MM.1S (cell line): ENCODE measurements at regions not wholly inside any gene's neighbourhood (a gene's known extent, or its start where the extent isn't known, plus 50 kb on each side); places are given as distances from the start of the nearest gene placed in this dataset.

ENCODE experiments used
- DNase-seq: peaks from one replicate; pipeline ENCODE4 v3.0.0-alpha.2; 2015
- H2AFZ ChIP-seq: fragments of 300-600 bp; sonication (generic); 2 replicates; pipeline ENCODE4 v1.6.0; 2016; ENCODE audit warnings: antibody characterized with exemption, low read length
- H3F3A ChIP-seq: fragments of 300-600 bp; sonication (generic); 2 replicates; pipeline ENCODE4 v1.6.1; 2016; ENCODE audit warnings: mild to moderate bottlenecking, antibody characterized with exemption, low read length, moderate library complexity, mixed read lengths; ENCODE audit not compliant: insufficient read depth
- H3K27ac ChIP-seq: fragments of 300-600 bp; sonication (generic); 2 replicates; pipeline ENCODE4 v1.5.1; 2016; ENCODE audit warnings: mild to moderate bottlenecking, low read length
- H3K27me3 ChIP-seq: fragments of 300-600 bp; sonication (generic); replicated peaks from 2 replicates; pipeline ENCODE4 v1.6.0; 2016; ENCODE audit warnings: low read length; ENCODE audit not compliant: insufficient read depth
- H3K36me3 ChIP-seq: fragments of 300-600 bp; sonication (generic); replicated peaks from 2 replicates; pipeline ENCODE4 v1.6.1; 2016; ENCODE audit warnings: mild to moderate bottlenecking, low read length, mixed read lengths; ENCODE audit not compliant: insufficient read depth
- H3K4me1 ChIP-seq: fragments of 300-600 bp; sonication (generic); 2 replicates; pipeline ENCODE4 v1.6.1; 2016; ENCODE audit warnings: low read length, mixed read lengths
- H3K4me2 ChIP-seq: fragments of 300-600 bp; sonication (generic); 2 replicates; pipeline ENCODE4 v1.6.0; 2016; ENCODE audit warnings: low read depth, low read length
- H3K4me3 ChIP-seq: fragments of 300-600 bp; sonication (generic); 2 replicates; pipeline ENCODE4 v1.5.1; 2016; ENCODE audit warnings: low read length, mixed read lengths
- H3K79me2 ChIP-seq: fragments of 300-600 bp; sonication (generic); 2 replicates; pipeline ENCODE4 v1.6.1; 2016; ENCODE audit warnings: mixed run types, low read length, mixed read lengths
- H3K9ac ChIP-seq: fragments of 300-600 bp; sonication (generic); 2 replicates; pipeline ENCODE4 v1.6.1; 2016; ENCODE audit warnings: low read length, mixed read lengths
- H3K9me2 ChIP-seq: fragments of 300-600 bp; sonication (generic); replicated peaks from 2 replicates; pipeline ENCODE4 v1.6.1; 2016; ENCODE audit warnings: mild to moderate bottlenecking, low read length, mixed read lengths; ENCODE audit not compliant: insufficient read depth
- H3K9me3 ChIP-seq: fragments of 300-600 bp; sonication (generic); replicated peaks from 2 replicates; pipeline ENCODE4 v1.6.1; 2016; ENCODE audit warnings: mild to moderate bottlenecking, low read length, mixed read lengths; ENCODE audit not compliant: insufficient read depth
- H4K20me1 ChIP-seq: fragments of 300-600 bp; sonication (generic); 2 replicates; pipeline ENCODE4 v1.6.1; 2016; ENCODE audit warnings: mild to moderate bottlenecking, low read length, moderate library complexity, mixed read lengths; ENCODE audit not compliant: insufficient read depth
- CTCF ChIP-seq: fragments of 300-600 bp; sonication (generic); IDR thresholded peaks from 2 replicates; pipeline ENCODE4 v1.5.1; 2016; ENCODE audit warnings: antibody characterized with exemption, low read length, mixed read lengths
- EZH2 ChIP-seq: fragments of 300-600 bp; sonication (generic); optimal IDR thresholded peaks from 2 replicates; pipeline ENCODE3; 2017; ENCODE audit warnings: low read depth, mild to moderate bottlenecking, antibody characterized with exemption, low read length, mixed read lengths
- EZH2phosphoT487 ChIP-seq: fragments of 300-600 bp; sonication (generic); IDR thresholded peaks from 2 replicates; pipeline ENCODE4 v1.6.1; 2018; ENCODE audit warnings: antibody characterized with exemption, low read length

- Histone ChIP-seq H3K9me2 (no peaks in the 10 kb centered on the region), H3K4me1 (no peaks in the 10 kb centered on the region), H3K4me2 (no peak overlapping the region), H3K9ac (no peak overlapping the region), H4K20me1 (no peaks in the 10 kb centered on the region), H3K9me3 (no peaks in the 10 kb centered on the region), H3K27ac (no peak overlapping the region), H3K27me3 (no peaks in the 10 kb centered on the region), H2AFZ (no peak overlapping the region), H3K79me2 (no peaks in the 10 kb centered on the region), H3K4me3 (no peak overlapping the region), H3K36me3 (no peaks in the 10 kb centered on the region), H3F3A (no peaks in the 10 kb centered on the region)
- no peak for DNase-seq
- TF ChIP-seq CTCF, result no peak
- no peak for TF ChIP-seq EZH2
- TF ChIP-seq EZH2phosphoT487, result no peak
These were observed 299.3 kb downstream of the BCAT1 start for GRCh38 chr12:24649634-24650033.

GRCh38 chr12:24649209-24649608, 299.7 kb downstream of the BCAT1 start:
- Histone ChIP-seq H3F3A (no peaks in the 10 kb centered on the region), H3K36me3 (no peaks in the 10 kb centered on the region), H3K4me1 (no peaks in the 10 kb centered on the region), H3K4me2 (no peak overlapping the region), H3K27me3 (no peaks in the 10 kb centered on the region), H3K9ac (no peak overlapping the region), H2AFZ (no peak overlapping the region), H3K79me2 (no peaks in the 10 kb centered on the region), H3K9me3 (no peaks in the 10 kb centered on the region), H4K20me1 (no peaks in the 10 kb centered on the region), H3K4me3 (no peak overlapping the region), H3K9me2 (no peaks in the 10 kb centered on the region), H3K27ac (no peak overlapping the region)
- TF ChIP-seq CTCF (no peak), EZH2phosphoT487 (no peak), EZH2 (no peak)
- no peak for DNase-seq

- Histone ChIP-seq H3K9ac (no peak overlapping the region), H3K9me3 (no peaks in the 10 kb centered on the region), H3F3A (no peaks in the 10 kb centered on the region), H2AFZ (no peak overlapping the region), H3K4me1 (no peaks in the 10 kb centered on the region), H3K9me2 (no peaks in the 10 kb centered on the region), H3K27ac (no peak overlapping the region), H3K27me3 (no peaks in the 10 kb centered on the region), H4K20me1 (no peaks in the 10 kb centered on the region), H3K79me2 (no peaks in the 10 kb centered on the region), H3K36me3 (no peaks in the 10 kb centered on the region), H3K4me2 (no peak overlapping the region), H3K4me3 (no peak overlapping the region)
- TF ChIP-seq EZH2 (no peak), EZH2phosphoT487 (no peak), CTCF (no peak)
- no peak for DNase-seq
These were observed 303.6 kb downstream of the BCAT1 start for GRCh38 chr12:24645254-24645653.
